ENCODE measurements at regions not wholly inside any gene's neighbourhood (a gene's known extent, or its start where the extent isn't known, plus 50 kb on each side); places are given as distances from the start of the nearest gene placed in this dataset.

- no peak for DNase-seq (ENCODE audit: low read depth)
- H3K4me3 ChIP-seq (ENCODE audit: low read depth, low read length): no peak overlapping the region
- no peak for TF ChIP-seq CTCF (IDR thresholded peaks at IDR 0.05; ENCODE audit: control insufficient read depth, extremely low read depth, insufficient read depth)
Measured at GRCh38 chr7:15848901-15849300, 162.4 kb upstream of the MEOX2 start.

DNA sequence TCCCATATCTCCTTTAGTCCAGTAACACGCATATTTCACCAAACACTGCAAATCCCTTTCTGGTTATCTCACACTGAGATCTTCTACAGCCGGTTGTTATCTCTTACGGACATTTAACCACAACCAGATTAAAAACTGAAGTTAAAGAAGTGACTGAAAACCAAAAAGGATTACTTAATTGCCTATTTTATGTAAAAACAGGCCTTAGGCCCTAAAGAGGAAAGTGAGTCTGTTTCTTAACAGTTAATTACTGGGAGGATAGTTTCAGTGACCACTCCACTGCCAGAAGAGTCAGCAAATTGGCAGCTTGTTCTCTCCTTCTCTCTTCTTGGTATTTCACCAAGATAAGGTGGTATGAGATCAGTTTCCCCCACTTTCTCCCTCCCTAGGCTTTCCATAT lies 161.9 kb upstream of the MEOX2 start:
- no peak overlapping the region for H3K4me3 ChIP-seq (ENCODE audit: low read depth, low read length)
- no peak for TF ChIP-seq CTCF (IDR thresholded peaks at IDR 0.05; ENCODE audit: control insufficient read depth, extremely low read depth, insufficient read depth)

DNA sequence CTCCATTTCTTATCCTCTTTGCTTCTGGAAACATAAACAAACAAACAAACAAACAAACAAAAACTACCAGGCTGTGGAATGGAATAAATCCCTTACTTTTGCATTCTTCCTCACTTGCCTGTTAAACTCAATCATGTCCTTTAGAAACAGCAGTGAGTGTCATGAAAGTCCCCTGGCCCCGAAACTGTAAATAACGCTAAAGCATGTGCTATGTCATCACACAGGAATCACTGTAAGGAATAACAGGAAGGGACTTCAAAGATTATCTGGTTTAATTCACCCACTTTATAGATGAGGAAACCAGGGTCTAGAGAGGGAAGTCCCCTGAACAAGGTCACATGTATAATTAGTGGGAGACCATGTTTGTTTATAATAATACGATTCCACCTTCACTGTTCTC lies 159.4 kb upstream of the MEOX2 start:
- H3K4me3 ChIP-seq (ENCODE audit: low read depth, low read length): no peak overlapping the region
- no peak for DNase-seq (ENCODE audit: low read depth)
- no peak for TF ChIP-seq CTCF (IDR thresholded peaks at IDR 0.05; ENCODE audit: control insufficient read depth, extremely low read depth, insufficient read depth)

More for the DNA sequence above, 161.9 kb upstream of the MEOX2 start:
- no peak for DNase-seq (ENCODE audit: low read depth)

- TF ChIP-seq CTCF (IDR thresholded peaks at IDR 0.05; ENCODE audit: control insufficient read depth, extremely low read depth, insufficient read depth): no peak
- H3K4me3 ChIP-seq (ENCODE audit: low read depth, low read length): no peak overlapping the region
- no peak for DNase-seq (ENCODE audit: low read depth)
Measured at GRCh38 chr7:15845461-15845860, 159.0 kb upstream of the MEOX2 start.

GRCh38 chr7:15839416-15840100 lies 153.1 kb upstream of the MEOX2 start:
- TF ChIP-seq CTCF (IDR thresholded peaks at IDR 0.05; ENCODE audit: control insufficient read depth, extremely low read depth, insufficient read depth): no peak
- no peak for DNase-seq (ENCODE audit: low read depth)
- no peak overlapping the region for H3K4me3 ChIP-seq (ENCODE audit: low read depth, low read length)

- no peak for DNase-seq (ENCODE audit: low read depth)
- TF ChIP-seq CTCF (IDR thresholded peaks at IDR 0.05; ENCODE audit: control insufficient read depth, extremely low read depth, insufficient read depth): no peak
Measured at GRCh38 chr7:15838265-15838664, 151.8 kb upstream of the MEOX2 start.

More at GRCh38 chr7:15838265-15838664, 151.8 kb upstream of the MEOX2 start:
- H3K4me3 ChIP-seq (ENCODE audit: low read depth, low read length): no peak overlapping the region

All from LNCaP clone FGC (cell line).